GM19240 (cell line): ENCODE measurements at regions not wholly inside any gene's neighbourhood (a gene's known extent, or its start where the extent isn't known, plus 50 kb on each side); places are given as distances from the start of the nearest gene placed in this dataset.

Source experiments
- DNase-seq: peaks from one replicate; pipeline ENCODE4 v3.0.0; 2011; ENCODE audit warnings: low spot score; ENCODE audit not compliant: insufficient read length

- no peak for DNase-seq
Measured at GRCh38 chr4:166622425-166622977, 611.8 kb downstream of the SPOCK3 start.

- no peak for DNase-seq
Measured at GRCh38 chr4:166625018-166625637, 609.2 kb downstream of the SPOCK3 start.

- DNase-seq: no peak
Measured at GRCh38 chr4:166628454-166628853, 605.8 kb downstream of the SPOCK3 start.

- no peak for DNase-seq
Measured at GRCh38 chr4:166635367-166635766, 598.9 kb downstream of the SPOCK3 start.

GRCh38 chr4:166637816-166638215 lies 596.5 kb downstream of the SPOCK3 start:
- DNase-seq: no peak

GRCh38 chr4:166655231-166655630 lies 579.1 kb downstream of the SPOCK3 start:
- DNase-seq: no peak

- DNase-seq: no peak
Measured at GRCh38 chr4:166655705-166656104, 578.6 kb downstream of the SPOCK3 start.

GRCh38 chr4:166657261-166657660 lies 577.0 kb downstream of the SPOCK3 start:
- DNase-seq: no peak

GRCh38 chr4:166658585-166658984 lies 575.7 kb downstream of the SPOCK3 start:
- DNase-seq: no peak

GRCh38 chr4:166662266-166662843 lies 571.9 kb downstream of the SPOCK3 start:
- DNase-seq: no peak

- DNase-seq: no peak
Measured at GRCh38 chr4:166670341-166670740, 564.0 kb downstream of the SPOCK3 start.

- DNase-seq: no peak
Measured at GRCh38 chr4:166673911-166674310, 560.4 kb downstream of the SPOCK3 start.

GRCh38 chr4:166675411-166675810 lies 558.9 kb downstream of the SPOCK3 start:
- DNase-seq: no peak

GRCh38 chr4:166680796-166681195 lies 553.5 kb downstream of the SPOCK3 start:
- no peak for DNase-seq

- no peak for DNase-seq
Measured at GRCh38 chr4:166682200-166682599, 552.1 kb downstream of the SPOCK3 start.
